Retina (tissue), 1 donor: ENCODE measurements at regions not wholly inside any gene's neighbourhood (a gene's known extent, or its start where the extent isn't known, plus 50 kb on each side); places are given as distances from the start of the nearest gene placed in this dataset.
"Not testable (repeated sequence)": the region's sequence is repeated elsewhere in the genome, so short reads cannot be mapped to it uniquely, and the experiment has no call there.

Experiments used
- DNase-seq: peaks from one replicate; pipeline ENCODE4 v3.0.0-alpha.2; 2016

DNA sequence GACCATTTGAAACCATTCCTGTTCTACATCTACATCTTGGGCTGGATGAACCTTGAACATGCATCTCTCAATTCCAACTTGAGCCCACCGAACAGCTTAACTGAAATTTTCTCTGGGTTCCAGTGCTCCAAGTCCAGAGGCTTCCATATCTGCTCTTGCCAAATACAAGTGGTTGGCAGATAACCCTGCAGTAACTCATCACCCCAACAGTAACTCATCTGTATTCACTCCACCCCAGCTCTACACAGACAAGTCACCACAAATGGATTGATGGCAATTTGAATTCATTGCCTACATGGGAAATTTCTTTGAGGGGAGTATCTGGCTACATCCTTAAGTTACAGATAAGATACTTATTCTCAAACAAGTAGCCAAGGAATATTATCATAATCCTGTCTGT, 502.4 kb upstream of the TNP1 start:
- DNase-seq = no peak

DNA sequence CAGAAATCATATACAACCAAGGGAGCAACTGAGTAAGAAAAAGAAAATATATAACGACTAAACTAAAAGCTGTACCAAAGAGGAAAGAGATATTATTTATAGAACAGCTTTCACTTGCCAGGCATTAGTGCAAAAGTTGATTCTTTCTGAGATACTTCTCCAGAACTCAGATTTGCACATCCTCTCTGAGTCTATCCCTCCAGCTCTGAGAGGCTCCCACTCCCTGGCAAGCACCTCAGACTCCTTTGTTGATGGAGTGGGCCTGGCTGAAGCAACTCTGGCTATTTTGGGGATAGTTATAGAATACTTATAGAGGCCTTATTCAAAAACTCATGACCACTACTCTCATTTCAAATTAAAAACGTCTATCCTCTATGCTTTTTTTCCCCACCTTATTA, 501.6 kb upstream of the TNP1 start:
- no peak for DNase-seq

DNA sequence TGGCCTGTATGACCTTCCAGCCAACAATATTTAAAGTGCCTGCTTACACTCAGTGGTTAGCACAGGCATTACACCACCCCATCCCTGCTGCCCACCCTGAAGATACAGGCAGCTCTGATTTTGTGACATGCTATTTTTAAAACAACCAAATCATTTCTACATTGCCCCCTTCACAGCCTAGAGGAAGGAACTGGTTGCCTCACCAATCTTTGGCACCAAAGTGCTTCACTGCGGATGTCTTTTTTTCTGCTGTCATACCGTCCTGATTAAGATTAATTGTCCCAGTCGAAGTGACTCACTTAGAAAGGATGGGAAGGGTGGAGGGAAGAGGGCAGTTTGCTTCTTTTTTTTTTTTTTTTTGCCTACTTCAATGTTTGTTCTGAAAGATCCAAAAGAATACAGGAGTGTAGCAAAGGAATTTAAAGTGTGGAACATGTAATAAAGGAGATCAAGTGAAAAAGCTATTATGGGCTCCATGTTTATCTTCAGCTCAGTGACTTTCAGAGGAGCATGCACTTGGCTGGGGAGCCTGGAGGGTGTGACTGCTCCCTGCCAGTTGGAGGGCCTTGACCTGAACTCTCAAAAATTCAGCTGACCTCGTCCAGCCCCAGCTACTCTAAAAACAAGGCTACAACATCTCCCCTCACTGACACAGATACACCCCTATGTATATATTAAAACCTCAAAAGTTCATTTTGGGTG, 501.1 kb upstream of the TNP1 start:
- DNase-seq = no peak

DNA sequence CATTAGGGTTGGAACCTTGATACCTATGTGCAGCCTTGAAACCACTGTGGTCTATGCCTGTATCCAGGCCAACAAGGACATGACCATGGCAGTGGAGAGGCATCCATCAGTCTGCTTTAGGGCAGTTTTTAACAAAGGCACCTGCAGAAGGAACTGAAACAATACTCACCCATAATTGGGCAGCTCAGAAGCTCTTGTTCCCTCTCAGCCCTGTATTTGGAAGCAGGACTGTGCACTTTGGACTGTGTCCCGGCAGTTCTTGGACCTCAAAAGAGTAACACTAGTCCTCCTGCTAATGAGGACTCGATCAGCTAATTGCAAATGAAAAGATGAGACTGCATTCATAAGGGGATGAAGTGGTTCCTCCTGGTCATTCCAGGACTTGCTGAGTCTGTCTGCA, 500.2 kb upstream of the TNP1 start:
- no peak for DNase-seq

DNA sequence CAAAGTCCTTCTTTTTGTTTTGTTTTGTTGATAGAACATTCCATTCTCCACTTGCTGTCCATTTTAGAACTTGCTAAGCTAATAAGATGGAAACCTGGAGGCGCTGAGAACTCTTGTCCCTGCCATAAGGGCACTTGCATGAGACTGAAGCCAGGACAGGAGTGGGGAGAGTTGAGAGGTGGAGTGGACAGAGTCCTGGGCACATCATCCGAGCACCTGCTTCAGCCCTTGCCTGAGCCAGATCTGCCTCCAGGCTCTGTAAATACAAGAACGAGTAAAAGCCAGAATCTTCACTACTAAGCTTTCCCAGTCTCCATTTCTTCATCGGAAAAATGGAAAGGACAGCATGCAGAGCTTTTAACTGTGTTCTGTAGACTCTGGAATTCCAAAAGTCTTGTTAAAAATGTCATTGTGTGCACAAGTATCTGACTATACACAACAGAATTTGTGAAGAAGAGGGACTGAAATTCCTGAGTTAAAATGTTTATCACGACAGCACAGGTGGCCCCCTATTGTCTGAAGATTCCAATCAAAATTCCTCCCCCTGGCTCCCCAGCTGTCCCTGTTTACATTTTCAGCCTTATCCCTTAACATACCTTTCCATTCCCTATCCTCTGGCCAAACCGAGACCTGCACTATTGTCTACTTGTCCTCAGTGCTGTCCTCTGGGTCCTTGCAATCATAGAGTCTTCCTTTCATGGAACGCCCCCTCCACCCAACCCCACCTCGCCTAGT, 498.2 kb upstream of the TNP1 start:
- DNase-seq = no peak

DNA sequence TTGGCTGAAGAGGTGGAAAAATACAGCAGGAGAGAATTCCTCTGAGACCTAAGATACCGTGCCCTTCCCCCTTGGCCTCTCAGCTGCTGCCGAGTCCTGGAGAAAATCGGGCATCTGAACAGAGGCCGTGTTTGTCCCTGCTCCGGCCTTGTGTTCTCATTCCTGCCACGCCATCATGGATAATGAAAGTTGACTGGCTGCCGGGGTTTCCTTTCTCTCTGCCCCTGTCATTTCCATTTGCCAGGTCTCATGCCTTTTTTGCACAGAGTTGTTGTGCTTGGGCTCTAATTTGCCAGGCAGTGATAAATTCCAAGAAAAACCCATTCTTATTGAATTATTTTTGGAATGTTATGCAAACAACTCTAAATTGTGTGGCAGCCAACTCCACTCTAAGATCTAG, 496.9 kb upstream of the TNP1 start:
- peak; percentile 84 for DNase-seq

DNA sequence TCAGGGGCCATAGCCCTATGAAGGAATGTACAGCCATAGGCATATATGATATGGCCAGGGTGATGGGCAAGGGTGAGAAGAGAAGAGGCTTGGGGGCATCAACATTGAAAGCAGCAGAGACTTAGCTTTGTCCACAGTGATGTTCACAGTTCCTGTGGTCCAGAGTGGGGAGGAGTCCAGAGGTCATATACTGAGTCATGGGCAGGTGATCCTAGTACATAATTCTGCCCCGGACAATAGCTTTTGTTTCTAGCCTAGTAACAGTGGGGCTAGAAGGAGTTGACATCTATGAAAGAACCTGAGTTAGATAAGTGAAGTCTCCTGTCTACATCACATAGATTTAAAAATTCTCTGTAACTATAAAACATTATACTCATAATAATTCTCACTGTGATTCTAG, 496.3 kb upstream of the TNP1 start:
- no peak for DNase-seq

DNA sequence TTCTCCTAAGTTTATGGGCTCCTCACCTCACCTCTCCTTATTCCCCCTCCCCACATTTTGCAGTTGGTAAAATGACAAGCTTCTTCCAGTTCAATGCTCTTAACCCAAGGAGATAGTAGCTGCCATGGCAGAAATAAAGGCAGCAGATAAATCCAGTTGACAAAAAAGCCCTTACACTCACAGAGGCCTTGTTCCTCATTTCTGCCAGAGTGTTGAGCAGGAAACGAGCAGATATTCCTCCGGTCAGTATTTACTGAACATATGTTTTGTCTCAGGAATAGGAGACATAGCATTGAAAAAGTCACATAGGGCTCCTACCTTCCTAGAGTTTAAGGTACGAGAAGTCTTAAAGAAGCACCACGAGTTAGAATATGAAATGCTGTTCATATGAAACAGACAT, 493.7 kb upstream of the TNP1 start:
- no peak for DNase-seq

DNA sequence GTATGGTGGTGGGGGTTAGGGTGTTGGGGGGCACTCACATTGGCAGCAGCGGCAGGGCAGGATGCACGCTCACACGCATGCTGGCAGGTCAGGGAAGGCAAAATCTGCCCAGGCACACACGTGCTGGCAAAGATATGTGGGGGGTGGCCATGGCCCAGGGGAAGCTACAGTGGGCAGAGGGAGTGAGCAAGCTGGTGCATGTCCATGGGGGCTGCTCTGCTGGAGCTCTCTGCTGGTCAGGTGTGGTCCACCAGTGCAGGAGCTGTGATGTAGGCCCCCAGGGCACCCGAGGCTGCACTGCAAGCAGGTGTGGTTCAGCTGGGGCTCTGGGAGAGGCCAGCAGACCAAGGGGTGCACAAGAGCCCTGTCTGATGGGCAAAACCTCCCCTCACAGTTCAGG, 491.5 kb upstream of the TNP1 start:
- no peak for DNase-seq

- no peak for DNase-seq
These were observed 489.4 kb upstream of the TNP1 start for GRCh38 chr2:217349251-217349650.

- not testable (repeated sequence) for DNase-seq
These were observed 487.8 kb upstream of the TNP1 start for GRCh38 chr2:217347630-217348029.

DNA sequence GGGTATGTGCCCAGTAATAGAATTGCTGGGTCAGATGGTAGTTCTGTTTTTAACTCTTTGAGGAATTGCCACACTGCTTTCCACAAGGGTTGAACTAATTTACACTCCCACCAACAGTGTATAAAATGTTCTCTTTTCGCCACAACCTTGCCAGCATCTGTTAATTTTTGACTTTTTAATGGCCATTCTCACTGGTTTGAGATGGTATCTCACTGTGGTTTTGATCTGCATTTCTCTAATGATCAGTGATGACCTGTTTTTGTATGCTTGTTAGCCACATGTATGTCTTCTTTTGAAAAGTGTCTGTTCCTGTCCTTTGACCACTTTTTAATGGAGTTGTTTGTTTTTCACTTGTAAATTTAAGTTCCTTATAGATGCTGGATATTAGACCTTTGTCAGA, 486.2 kb upstream of the TNP1 start:
- not testable (repeated sequence) for DNase-seq

DNA sequence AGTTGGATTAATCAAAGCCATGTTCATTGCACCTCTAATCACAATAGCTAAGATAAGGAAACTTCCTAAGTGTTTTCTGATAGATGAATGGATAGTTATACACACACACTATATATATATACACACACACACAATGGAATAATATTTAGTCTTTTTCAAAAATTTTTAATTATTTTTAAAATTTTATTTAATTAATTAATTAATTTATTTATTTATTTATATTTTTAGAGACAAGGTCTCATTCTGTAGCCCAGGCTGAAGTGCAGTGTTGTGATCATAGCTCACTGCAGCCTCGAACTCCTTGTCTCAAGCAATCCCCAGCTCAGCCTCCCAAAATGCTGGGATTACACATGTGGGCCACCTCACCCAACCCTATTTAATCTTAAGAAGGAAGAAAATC, 481.0 kb upstream of the TNP1 start:
- DNase-seq = no peak

DNA sequence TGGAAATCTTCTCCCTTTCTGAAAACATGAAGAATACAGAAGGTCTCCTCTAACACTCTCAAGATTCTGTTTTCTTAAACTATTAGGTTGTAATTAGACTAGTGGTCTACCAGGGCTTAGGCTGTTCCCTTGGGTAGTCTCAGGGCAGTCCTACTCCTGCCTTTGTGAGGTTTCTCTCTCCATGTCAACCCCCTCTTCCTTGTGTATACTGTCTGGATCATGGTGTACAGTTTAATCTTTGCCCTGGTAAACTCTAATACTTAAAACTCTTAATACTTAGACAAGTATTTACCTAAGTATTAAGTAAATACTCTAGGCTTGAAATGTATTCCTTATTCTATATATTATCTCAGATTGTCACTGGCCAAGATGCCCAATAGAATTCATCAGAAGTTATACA, 480.3 kb upstream of the TNP1 start:
- DNase-seq = no peak

DNA sequence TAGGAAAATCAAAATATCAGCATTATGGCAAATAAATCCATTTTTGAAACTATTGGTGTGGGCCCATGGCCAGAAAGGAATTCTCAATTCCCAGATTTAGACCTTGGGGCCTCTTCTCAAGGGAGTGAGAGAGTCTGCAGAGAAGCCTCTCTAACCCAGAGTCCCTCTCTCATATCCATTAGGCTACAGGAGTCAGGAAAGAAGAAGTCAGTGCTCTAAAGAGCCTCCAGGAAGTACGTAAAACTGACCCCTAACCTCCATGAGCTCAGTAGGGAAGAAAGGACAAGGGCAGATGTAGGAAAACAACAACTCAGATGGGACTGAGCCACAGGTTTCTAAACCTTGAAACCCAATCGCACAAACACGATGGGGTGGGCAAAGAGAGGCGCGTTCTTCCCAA, 479.9 kb upstream of the TNP1 start:
- DNase-seq = no peak

DNA sequence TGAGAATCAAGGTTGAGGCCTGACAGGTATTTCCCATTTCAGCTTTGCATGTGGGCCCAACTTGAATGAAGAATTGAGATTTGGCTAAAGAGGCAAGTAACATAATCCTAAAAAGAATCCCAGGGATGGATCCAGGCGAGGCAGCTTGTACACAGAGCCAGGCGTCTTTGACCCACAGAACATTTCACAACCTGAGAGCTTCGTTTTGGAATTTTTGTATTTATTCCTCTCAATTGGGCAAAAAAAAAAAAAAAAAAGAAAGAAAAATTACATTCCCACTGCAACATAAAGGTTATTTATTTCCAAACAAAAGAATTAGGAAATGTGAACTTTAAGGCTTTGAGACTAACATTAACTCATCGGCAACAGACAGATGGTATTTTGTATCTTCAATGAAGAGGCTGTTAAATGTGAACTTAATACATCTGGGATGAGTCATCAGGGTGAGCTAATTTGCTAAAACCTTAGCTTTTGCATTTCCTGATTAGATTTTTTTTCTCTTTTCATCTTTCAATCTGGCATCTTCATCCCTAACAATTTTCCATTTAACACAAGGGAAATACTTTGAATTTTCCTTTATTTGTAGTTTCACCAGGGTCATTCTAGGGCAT, 478.5 kb upstream of the TNP1 start:
- no peak for DNase-seq

GRCh38 chr2:217337771-217338170, 477.9 kb upstream of the TNP1 start:
- DNase-seq = no peak

GRCh38 chr2:217336694-217337093, 476.8 kb upstream of the TNP1 start:
- DNase-seq = no peak

GRCh38 chr2:217335341-217335966, 475.6 kb upstream of the TNP1 start:
- DNase-seq = no peak

DNA sequence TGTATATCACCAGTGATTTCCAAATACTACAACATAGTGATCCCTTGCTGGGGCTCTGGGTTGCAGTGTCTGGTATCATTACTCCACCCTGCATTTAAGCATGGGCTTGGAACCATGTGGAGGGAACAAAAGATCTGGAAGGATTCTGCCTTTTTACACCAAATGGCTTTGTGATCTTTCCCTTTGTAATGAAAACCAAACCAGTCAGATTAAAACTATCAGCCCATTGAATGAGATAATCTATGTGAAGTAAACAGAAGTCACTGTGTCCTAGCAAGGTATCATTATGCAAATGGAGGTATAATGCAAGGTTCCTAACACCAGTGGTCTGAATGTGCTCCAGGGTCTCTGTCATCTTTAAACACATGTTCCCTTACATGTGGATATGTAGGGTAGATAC, 474.7 kb upstream of the TNP1 start:
- DNase-seq = no peak

- DNase-seq = no peak
These were observed 473.0 kb upstream of the TNP1 start for GRCh38 chr2:217332866-217333265.

DNA sequence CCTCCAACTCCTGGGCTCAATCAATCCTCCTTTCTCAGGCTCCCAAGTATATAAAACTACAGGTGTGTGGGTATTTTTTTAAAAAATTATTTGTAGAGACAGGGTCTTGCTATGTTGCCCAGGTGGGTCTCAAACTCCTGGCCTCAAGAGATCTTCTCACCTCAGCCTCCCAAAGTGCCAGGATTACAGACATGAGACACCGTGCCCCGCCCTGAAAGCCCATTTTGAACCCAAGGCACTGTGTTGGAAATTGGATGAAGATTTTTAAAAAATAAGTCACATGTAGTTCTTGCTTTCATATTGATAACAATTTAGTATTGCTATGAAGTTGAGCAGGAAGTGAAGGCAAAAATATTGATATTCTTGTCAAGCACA, 472.5 kb upstream of the TNP1 start:
- DNase-seq = no peak

DNA sequence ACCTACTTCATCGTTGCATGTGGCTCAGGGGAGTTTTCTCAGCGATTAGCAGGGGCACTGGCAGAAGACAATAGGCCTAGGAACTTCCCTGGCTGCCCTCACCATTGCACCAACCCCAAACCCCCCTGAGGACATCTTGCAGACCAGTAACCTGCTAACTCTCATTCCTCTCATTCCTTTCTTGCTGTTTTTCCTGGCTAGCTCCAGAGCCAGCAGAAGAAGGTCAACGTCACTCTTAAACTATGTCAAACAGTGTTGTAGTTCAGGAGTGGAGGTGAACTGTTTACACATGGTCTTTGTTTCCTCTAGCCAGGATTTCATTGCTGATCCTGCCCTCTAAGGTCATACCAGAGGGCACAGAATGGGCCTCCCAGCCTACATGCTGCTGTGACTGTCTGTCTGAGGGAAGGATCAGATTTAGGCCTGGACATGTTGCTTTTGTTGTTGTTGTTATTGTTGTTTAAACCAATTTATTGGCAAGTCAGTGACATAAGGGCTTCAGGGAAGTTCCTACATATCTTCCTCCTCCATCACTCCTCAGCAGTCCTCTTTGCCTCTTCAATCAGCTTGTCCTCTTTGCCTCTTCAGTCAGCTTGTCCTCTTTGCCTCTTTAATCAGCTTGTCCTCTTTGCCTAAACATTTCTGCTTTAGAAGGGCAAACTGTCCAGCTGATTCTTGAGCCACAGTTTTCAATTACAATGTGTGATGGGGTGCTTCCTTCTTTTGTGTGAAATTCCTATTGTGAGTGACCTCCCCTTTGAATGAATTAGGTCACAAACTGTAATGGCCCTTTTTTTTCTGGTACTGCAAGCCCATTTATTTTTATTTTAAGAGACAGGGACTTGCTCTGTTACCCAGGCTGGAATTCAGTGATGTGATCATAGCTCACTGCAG, 471.9 kb upstream of the TNP1 start:
- peak; percentile 50 for DNase-seq
